Fibroblast of the aortic adventitia (primary cell): ENCODE measurements at regions not wholly inside any gene's neighbourhood (a gene's known extent, or its start where the extent isn't known, plus 50 kb on each side); places are given as distances from the start of the nearest gene placed in this dataset.
"Not testable (repeated sequence)": the region's sequence is repeated elsewhere in the genome, so short reads cannot be mapped to it uniquely, and the experiment has no call there.

Experiments
- DNase-seq: peaks from one replicate; pipeline ENCODE4 v3.0.0-alpha.2; 2010; ENCODE audit warnings: low read depth
- H3K4me3 ChIP-seq: 2 replicates; pipeline ENCODE4 v1.5.1; 2011; ENCODE audit warnings: low read depth, mild to moderate bottlenecking, control low read depth, low read length, moderate library complexity
- TF ChIP-seq, protein P1 (sequence below): IDR thresholded peaks from 2 replicates; pipeline ENCODE4 v1.5.1; 2011; ENCODE audit warnings: mild to moderate bottlenecking, low read length, control low read depth, inconsistent platforms; ENCODE audit not compliant: insufficient read depth

GRCh38 chr1:64398936-64399335 is 71.0 kb upstream of the CACHD1 start:
- TF ChIP-seq, protein P1, sequence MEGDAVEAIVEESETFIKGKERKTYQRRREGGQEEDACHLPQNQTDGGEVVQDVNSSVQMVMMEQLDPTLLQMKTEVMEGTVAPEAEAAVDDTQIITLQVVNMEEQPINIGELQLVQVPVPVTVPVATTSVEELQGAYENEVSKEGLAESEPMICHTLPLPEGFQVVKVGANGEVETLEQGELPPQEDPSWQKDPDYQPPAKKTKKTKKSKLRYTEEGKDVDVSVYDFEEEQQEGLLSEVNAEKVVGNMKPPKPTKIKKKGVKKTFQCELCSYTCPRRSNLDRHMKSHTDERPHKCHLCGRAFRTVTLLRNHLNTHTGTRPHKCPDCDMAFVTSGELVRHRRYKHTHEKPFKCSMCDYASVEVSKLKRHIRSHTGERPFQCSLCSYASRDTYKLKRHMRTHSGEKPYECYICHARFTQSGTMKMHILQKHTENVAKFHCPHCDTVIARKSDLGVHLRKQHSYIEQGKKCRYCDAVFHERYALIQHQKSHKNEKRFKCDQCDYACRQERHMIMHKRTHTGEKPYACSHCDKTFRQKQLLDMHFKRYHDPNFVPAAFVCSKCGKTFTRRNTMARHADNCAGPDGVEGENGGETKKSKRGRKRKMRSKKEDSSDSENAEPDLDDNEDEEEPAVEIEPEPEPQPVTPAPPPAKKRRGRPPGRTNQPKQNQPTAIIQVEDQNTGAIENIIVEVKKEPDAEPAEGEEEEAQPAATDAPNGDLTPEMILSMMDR, result no peak
- H3K4me3 ChIP-seq, result no peak overlapping the region
- no peak for DNase-seq

DNA sequence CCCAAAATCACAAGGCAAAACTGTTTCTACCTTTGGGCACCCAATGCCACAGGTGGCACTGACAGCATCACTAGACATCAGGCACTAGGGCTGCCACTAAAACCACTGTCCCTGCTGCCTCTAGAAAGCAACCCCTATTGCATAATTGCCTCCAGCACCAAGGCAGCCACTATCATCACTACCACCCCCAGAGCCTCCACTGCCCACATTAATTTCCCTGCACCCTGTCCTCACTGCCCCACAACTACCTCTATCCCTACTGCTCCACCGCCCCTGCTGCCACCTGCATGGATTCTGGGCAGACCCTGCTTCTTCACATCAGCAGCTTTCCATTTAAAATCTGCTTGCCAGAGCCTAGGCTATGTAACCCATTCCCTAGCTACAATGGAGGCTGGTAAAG is 68.6 kb upstream of the CACHD1 start:
- no peak for DNase-seq
- TF ChIP-seq, protein P1, result no peak
- H3K4me3 ChIP-seq, result no peak overlapping the region

- H3K4me3 ChIP-seq, result no peak overlapping the region
- TF ChIP-seq, protein P1, result no peak
- DNase-seq, result no peak
These were observed 66.6 kb upstream of the CACHD1 start for GRCh38 chr1:64403331-64403730.

- TF ChIP-seq, protein P1, result no peak
- no peak for DNase-seq
- H3K4me3 ChIP-seq, result no peak overlapping the region
These were observed 65.7 kb upstream of the CACHD1 start for GRCh38 chr1:64404202-64404601.

GRCh38 chr1:64405833-64406232 is 64.1 kb upstream of the CACHD1 start:
- no peak for DNase-seq
- no peak overlapping the region for H3K4me3 ChIP-seq
- TF ChIP-seq, protein P1, result no peak

GRCh38 chr1:64410217-64410616 is 59.7 kb upstream of the CACHD1 start:
- DNase-seq, result no peak
- TF ChIP-seq, protein P1, result no peak
- H3K4me3 ChIP-seq, result no peak overlapping the region

- not testable (repeated sequence) for DNase-seq
These were observed 54.9 kb upstream of the CACHD1 start for GRCh38 chr1:64414855-64415546.

More at GRCh38 chr1:64414855-64415546, 54.9 kb upstream of the CACHD1 start:
- H3K4me3 ChIP-seq, result not testable (repeated sequence)
